ENCODE measurements at regions not wholly inside any gene's neighbourhood (a gene's known extent, or its start where the extent isn't known, plus 50 kb on each side); places are given as distances from the start of the nearest gene placed in this dataset.
A peak's percentile ranks its signal among the peaks of the same experiment; 100 is the strongest.

DNA sequence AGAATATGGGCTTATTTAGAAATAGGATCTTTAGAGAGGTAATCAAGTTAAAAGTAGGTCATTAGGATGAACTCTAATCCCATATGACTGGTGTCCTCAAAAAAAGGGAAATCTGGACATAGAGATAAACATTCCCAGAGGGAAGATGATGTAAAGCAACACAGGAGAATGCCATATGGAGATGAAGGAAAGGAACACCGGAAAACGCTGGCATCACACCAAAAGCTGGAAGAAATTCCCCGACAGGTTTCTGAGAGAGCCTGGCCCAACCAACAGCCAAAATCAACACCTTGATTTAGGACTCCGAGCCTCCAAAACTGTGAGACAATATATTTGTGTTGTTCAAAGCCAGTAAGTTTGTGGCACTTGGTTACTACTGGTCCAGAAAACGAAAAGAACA lies 296.7 kb downstream of the DSEL start:
- no peak for DNase-seq

DNA sequence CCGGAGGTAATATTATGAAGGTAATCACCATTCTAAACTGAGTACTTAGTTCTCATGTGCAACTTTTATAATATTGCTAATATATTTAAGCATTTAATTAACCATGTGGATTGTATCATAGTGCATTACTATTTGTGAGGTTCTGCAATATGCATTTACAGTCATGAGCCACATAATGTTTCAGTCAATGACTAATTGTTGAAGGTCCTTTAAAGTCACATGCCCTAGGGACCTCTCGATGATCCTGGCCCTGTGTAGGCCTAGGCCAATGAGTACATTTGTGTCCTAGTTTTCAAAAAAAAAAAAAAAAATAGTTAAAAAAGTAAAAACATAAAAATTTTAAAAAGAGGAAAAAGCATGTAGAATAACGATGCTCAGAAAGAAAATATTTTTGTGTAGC lies 298.0 kb downstream of the DSEL start:
- DNase-seq: no peak

DNA sequence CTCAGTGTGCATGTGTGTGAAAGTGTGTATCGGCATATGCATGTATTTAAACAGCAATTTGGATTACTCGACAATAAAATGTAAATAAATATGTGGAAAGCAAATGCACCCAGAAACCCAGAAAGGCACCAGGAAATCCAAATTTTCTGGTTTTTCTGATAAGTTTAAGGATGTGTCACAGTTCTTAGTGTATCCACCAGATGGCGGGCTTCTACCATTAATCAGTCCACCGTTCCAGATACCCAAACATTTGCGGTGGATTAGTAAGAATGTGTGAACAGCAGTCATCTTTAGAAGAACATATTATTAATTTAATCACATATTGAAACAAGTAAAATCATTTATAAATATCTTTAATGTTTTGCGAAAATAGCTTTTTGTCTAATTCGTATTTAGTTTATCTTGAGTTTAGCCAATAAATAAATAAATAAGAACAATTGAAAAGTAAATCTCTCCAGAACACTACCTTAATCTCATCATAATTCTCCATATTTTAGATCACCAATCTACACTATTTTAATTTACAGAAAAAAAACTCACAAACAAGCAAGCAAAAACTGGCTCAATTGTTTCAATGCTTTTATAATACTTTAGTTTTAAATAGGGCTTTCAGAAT lies 298.9 kb downstream of the DSEL start:
- peak; percentile 5 for DNase-seq

DNA sequence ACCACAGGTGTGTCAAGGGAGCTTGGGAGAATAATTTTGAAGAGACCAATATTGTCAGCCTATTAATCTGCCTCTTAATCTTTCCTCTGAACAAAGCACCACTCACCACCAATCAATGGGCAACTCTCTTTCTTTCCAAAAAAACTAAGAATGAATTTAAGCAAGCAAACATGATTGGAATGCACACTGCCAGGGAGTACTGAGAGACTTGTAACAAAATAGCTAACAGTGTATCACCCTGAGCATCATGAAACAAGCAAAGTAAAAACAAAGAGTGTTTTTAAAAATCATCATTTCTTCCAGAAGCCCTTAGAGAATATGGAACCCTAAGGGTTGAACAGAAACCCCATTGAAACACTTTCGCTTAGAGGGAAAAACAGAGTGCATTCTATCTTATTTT lies 299.7 kb downstream of the DSEL start:
- DNase-seq: no peak

DNA sequence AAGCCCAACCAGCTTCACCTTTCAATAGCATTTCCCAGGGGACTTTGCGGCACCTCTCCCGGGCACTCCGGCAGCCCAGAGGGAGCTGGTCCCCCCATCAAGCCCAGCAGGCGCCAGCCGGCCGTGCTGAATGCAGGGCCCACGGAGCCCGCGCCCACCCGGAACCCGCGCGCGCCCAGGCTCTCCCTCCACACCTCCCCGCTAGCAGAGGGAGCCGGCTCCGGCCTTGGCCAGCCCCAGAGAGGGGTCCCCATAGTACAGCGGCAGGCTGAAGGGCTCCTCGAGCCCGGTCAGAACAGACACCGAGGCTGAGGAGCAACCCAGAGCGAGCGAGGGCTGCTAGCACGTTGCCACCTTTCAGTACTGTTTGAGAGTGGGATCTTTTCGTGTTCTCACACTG lies 300.8 kb downstream of the DSEL start:
- DNase-seq: no peak

DNA sequence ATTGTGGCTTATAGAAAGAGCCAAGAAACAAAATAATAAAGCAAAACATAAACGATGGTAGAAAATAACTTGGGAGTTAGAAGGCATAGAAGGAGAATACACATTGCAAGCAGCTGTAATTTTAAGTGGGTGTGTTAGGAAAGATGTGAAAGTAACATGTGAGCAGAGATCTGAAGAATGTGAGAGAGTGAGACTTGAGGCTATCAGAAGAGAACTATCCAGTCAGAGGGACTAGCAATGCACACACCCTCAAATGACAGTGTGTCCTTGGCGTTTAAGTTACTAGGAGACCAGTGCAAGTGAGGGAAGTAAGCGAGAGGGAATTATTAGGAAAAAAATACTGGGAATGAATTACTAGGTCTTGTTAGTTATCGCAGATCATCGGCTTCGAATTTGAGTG lies 304.9 kb downstream of the DSEL start:
- DNase-seq: no peak

DNA sequence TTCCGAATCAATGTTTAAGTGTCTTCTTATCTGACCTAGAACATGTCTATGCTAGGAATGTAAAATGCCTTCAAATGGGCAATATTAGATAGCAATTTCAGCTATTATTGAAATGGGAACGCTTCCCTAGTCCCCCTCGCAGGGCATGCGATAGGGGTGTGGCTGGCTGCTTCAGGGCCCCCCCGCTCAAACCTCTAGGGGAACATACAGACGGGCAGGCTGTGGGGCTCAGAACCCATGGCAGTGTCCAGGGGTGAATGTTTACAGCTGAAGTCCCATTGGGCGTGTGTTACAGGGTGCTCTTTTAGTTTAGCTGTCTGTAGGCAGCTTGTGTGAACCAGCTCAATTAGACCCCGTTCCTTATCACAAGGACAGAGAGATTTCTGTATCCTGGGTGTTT lies 315.9 kb downstream of the DSEL start:
- no peak for DNase-seq

DNA sequence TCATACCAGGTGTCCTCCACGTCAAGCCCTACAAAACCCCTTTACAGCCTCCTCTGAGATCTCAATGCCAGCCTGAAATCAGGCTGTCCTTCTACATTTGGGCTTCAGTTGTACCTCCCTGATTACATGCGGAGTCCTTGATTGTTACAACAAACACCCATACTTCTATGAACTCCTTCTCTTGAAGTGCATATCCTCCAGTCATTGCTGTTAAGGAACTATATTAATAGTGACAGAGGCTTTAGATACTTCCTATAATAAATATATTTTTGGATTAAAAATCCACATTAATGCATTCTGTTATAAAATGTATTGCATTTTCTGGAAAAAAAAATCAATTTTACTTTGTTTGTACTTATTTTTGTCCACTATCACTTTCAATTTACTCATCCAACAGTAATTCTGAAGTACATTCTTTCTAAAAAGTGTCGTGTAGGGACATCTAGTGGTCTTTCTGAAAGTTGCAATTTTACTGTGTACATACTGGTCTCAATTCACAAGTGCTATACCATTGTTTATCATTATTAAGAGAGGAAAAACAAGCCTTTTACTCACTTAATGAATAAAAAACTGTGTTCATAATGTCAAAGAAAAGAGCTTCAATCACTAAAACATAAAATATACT lies 316.4 kb downstream of the DSEL start:
- DNase-seq: peak; percentile 1

DNA sequence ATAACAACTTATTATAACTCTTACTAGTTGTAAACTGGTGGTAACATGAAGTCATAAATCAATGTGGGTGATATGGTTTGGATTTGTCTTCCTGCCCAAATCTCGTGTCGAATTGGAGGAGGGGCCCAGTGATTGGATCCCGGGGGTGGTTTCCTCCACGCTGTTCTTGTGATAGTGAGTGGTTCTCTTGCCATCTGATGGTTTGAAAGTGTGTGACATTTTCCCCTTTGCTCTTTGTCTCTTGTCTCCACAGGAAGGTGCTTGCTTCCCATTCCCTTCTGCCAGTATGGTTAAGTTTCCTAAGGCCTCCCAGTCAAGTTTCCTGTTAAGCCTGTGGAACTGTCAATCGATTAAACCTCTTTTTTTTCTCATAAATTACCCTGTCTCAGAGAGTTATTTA lies 321.6 kb downstream of the DSEL start:
- no peak for DNase-seq

DNA sequence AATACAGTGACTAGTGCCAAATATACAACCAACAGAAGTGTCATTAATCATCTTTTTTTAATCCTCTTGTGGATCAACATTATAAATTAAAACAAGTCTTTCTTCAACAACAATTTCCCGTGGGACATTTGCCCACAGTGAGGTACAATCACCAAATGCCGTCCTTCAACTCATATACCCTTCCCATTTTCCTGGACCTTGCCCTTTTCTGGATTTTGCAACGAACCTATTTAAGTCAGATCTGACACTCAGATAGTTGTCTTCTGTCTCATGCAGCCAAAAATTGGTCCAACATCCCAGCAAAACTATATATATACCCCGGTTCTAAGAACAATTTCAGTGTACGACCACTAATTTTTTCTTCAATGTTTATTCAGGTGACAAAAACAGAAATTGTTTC lies 324.0 kb downstream of the DSEL start:
- DNase-seq: no peak

DNA sequence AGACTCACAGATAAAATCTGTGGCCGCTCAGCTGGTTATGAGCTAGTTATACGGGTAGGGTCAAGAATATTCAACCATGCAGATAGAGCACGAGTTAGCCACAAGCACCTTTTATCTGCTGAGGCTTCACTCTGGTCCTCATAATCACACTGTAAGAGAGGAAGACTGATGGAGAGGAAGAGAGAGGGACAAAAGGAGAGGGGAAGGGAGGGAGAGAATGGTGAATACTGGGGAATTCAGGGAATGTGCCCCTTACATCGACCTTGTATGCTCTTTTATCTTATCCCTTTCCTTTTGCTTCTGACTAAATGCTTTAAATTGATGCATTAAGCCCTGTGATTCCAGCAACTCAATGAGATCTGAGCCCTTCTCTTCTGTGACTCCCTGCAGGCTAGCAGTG lies 333.1 kb downstream of the DSEL start:
- DNase-seq: no peak

DNA sequence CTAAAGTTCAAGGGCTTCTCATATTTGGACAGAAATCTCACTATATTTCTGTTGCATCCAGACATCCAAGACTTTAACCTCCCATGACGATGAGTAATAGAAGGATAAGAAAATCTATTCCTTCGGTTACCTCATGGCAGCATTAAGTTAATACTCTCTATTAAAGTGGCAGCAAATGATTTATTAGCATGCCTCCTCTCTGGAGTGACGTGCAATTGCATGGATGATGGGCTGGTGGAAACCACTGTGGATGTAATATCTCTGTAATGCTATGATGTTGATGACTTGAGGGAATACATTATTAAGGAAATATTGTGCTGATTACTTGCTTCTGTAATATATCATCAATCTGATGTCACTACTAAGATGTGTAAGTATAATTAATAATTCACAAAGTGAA lies 336.8 kb downstream of the DSEL start:
- DNase-seq: peak; percentile 18

DNA sequence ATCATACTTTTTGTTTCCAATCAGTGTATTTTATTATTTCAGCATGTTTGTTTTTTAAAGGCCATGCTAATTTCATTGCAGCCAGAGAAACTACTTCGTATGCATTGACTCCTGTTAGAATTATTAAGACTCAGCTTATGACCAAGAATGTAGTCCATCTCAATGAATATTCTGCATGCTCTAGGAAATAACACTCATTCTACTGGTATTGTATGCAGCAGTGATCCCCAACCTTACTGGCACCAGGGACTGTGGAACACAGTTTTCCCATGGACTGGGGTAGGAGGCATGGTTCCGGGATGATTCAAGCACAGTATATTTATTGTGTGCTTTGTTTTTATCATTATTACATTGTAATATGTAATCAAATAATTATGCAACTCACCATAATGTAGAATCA lies 356.9 kb downstream of the DSEL start:
- no peak for DNase-seq

DNA sequence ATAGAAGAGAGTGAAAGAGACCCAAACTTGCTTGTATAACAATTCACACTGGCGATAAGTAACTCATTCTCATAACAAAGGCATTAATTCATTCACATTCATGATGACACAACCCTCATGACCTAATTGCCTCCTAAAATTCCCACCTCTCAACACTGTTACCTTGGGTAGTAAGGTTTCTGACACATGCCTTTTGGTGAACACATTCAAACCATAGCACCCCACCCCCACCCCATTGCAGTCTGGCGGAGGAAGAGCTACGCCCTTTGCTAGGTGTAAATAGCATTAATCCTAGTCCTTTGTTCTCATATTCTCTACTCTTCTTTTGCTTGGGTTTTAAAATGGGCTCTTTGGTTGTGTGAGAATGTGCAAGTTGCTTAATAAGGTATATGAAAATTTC lies 361.5 kb downstream of the DSEL start:
- no peak for DNase-seq

DNA sequence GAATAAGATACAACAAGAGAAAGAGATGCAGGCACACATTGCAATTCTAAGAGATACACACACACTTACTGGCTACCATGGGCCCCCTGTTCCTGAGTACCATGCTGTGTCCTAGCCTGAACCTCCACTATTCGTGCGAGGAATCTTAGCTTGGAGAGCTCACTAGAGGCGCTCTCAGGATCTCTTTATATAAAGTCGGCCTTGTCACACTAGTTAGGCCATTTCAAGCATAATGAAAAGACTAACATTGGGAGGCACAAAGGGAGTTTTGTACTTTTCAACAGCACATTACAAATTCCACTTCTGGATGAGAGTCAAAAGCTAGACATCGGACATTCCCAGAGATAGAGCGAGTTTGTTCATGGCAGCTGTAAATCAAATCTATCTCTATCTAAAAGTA lies 365.2 kb downstream of the DSEL start:
- DNase-seq: no peak

DNA sequence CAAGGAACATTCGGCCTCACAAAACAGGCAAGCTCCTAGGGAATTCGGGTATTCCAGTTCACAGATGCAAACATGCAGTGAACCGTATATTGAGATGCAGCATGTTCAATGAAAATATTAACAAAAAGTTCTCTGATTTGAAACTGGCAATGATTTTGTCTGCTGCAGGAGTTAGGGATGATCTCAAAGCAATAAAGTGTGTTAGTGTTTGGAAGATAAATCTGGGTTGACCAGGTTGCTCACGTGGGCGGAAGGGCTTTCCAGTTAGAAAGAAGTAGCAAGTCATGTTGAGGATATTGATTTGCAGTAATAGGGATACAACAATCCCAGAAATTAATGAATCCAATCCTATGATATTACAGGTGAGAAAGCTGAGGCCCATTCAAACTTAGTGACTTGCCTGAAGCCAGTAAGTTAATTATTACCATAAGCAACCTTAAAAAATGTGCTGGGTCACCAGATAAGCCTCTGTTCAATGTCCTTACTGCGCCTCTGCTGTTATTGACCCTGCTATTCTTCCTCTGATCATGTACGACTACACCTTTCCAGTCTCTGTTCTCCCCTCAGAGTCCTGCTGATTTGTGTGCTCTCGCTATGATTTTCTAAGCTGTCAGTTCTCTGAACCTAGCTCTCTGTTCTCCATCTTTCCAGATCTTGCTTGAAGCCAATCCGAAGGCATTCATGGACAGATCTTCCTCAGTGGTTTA lies 370.8 kb downstream of the DSEL start:
- no peak for DNase-seq

DNA sequence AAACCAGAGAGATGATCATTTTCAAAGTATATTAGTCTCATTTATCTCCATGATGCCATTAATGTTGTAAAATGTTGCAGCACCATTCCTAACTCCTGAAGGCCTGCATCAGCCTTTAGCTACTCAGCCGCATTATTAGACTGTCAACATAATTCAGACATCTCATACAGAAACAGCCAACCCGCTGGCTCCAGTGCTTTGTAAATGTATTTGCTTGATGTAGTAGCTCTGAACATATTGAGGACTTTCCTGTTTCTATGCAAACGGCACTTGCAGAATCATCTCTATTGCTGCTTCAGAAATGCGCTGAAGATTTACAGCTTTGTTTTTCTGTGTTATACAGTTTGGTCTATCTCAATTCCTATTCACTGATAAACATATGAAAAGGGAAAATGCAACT lies 372.2 kb downstream of the DSEL start:
- DNase-seq: no peak

DNA sequence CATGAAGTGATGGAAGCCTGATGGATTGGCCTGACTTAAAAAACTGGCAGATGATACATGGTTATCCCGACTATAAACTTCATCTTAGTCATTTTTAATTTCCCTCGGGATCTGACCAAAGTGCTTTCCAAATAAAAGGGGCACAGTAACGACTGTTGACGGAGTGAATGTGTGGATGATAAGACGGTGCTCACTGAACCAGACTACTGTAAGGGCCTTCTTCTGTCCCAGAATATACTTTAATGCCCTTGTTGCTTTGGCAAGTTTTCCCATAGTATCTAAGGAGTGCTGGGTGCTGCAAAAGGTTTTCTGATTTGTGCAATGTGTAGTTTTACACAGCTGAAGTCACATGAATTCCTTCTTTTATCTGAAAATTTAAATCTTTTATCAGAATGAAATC lies 373.5 kb downstream of the DSEL start:
- no peak for DNase-seq

DNA sequence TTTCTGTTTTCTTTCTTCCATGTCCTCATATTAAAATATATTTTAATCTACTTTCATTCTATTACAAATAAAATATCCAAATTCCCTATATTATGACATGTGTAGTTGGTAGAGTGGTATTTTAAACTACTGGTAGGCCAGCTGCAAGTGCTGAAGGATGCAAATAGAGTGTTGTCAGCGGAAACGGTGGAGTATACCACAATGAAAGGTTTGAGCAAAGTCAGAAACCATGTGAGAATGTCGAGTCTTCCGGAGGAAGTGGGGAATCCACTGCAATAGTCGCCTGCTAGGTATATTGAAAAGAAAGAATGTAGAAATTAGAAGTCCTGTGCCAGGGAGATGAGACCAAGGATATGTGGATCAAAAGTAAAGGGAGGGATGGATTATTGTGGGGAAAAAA lies 373.9 kb downstream of the DSEL start:
- DNase-seq: no peak

DNA sequence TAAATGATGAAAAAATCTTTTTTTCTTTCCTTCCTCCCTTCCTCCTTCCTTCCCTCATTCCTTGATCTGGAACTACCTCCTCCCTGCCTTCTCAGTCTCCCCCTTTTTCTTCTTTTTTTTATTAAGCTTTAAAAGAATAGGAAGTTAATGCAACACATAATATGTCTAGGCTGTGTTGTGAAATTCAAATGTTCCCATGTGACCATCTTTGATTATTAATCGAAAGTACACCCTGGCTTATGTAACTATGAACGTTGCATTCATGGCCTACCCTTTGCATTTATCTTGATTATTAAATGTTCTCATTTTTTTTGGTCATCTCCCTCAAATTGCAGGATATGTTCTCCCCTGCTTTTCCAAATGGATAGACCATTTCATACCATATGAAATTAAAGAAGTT lies 376.0 kb downstream of the DSEL start:
- no peak for DNase-seq

DNA sequence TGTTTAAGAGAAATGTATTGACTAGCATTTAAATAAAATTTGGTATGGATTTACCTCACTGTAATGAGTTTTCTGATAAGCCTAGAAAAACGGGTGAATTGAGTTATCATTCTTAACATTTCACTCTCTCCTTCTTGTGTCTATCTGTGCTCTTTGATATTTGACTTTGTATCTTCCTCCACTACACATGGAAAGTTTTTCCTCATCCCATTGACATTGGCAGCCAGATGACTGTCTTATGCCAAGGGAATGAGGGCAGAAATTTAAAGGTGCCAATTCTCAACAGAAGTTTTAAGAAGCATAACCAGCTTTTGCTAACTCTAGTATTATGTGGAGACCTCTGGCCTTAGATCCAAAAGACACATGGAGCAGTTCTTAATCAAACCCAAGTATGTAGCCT lies 376.6 kb downstream of the DSEL start:
- no peak for DNase-seq

DNA sequence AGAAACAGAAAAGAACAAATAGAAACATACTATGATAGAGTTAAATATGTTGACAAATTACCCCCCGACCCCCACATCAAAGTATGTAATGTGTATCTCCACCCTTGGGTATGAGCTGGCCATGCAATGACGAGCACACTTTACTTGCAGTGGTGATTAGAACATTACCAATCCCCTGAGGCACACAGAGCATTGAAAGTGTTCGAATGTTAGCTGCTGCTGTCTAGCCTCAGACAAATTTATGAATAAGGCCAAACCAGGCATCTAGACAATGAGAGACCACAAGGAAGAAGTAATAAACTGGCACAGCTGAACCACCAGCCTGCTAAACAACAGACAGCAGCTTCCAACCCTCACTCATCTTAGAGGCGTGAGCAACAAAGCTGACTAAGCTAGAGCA lies 380.5 kb downstream of the DSEL start:
- DNase-seq: no peak

DNA sequence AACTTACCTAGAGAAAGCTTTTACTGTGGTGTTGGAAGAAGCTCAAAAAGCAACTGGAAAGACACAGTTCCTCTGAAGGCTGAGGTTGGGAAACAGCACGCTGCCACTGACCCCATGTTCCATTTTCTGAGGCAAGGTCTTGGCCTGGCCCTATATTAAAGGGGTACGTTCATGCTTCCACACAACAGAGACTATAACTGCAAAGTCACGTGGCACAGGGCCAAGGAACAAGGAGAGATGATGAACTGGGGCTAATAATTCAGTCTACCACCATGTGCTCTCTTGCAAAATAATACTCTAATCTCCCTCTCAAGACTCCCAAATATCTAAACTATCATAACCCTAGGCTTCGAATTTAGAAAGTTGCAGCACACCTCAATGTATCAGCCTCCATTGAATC lies 381.6 kb downstream of the DSEL start:
- no peak for DNase-seq

DNA sequence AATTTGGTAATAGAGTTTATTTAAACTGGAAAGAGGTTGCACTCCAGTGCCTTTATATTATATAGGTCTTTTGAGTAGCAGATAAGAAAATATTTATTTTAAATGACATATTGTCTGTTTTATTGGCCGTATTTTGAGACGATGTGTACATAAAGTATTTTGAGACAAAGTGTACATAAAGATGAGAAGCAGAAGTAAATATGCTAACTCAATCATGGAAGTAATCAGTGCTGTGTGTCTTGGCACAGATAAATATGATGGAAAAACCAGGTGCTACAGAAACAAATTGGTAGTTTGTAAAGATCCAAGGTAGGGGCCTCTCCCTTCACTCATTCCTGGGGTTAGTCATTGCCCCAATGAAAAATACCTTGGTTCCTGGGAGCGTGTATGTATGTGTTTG lies 382.9 kb downstream of the DSEL start:
- DNase-seq: no peak

DNA sequence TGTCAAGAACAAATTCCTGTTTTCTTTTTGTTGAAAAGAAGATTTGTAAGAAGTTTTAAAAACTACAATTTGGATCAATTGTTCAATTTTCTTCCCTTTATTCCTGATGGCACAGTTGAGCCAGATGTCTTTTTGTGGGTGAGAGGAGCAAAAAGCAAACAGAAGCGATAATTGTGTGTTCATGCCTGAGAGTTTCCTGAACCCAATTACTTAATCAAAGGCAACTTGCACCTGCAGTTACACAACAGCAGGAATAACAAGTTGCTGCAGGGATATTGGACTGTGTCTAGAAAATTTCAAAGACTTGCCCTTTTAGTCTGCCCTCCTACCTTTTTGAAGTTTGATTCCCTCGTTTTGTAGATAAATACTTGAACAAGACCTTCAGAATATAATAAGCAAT lies 383.6 kb downstream of the DSEL start:
- DNase-seq: no peak

Measured in NCI-H226 (cell line).